NT2/D1 (cell line): ENCODE measurements at regions not wholly inside any gene's neighbourhood (a gene's known extent, or its start where the extent isn't known, plus 50 kb on each side); places are given as distances from the start of the nearest gene placed in this dataset.

Experiments
- DNase-seq: peaks from one replicate; pipeline ENCODE4 v3.0.0-alpha.2; 2011; ENCODE audit warnings: low read depth, low spot score
- H3K27me3 ChIP-seq: 2 replicates; pipeline ENCODE4 v1.6.0; 2011; ENCODE audit warnings: mild to moderate bottlenecking; ENCODE audit not compliant: insufficient read length, insufficient read depth
- H3K36me3 ChIP-seq: 2 replicates; pipeline ENCODE4 v1.6.1; 2011; ENCODE audit warnings: mild to moderate bottlenecking, low read length, mixed read lengths; ENCODE audit not compliant: insufficient read depth, insufficient read length
- H3K4me1 ChIP-seq: 2 replicates; pipeline ENCODE4 v1.5.1; 2011; ENCODE audit not compliant: insufficient read depth, insufficient read length
- H3K4me3 ChIP-seq: 2 replicates; pipeline ENCODE4 v1.5.1; 2011; ENCODE audit warnings: low read depth; ENCODE audit not compliant: insufficient read length
- H3K9ac ChIP-seq: 2 replicates; pipeline ENCODE4 v1.6.0; 2011; ENCODE audit warnings: low read depth; ENCODE audit not compliant: insufficient read length
- H3K9me3 ChIP-seq: 2 replicates; pipeline ENCODE4 v1.5.1; 2011; ENCODE audit warnings: mild to moderate bottlenecking, low read length; ENCODE audit not compliant: insufficient read depth
- SUZ12 ChIP-seq: IDR thresholded peaks from 2 replicates; pipeline ENCODE4 v1.6.1; 2011; ENCODE audit not compliant: insufficient read length, insufficient read depth; ENCODE audit errors: extremely low read depth
- YY1 ChIP-seq: IDR thresholded peaks from 2 replicates; pipeline ENCODE4 v1.6.1; 2011; ENCODE audit not compliant: insufficient read length, insufficient read depth
- ZNF274 ChIP-seq: IDR thresholded peaks from 2 replicates; pipeline ENCODE4 v1.6.1; 2011; ENCODE audit warnings: mild to moderate bottlenecking, low read depth, low read length

- TF ChIP-seq ZNF274: no peak
- TF ChIP-seq YY1: no peak
- no peak for TF ChIP-seq SUZ12
- Histone ChIP-seq H3K4me1 (no peaks in the 10 kb centered on the region), H3K36me3 (no peaks in the 10 kb centered on the region), H3K4me3 (no peak overlapping the region), H3K27me3 (no peaks in the 10 kb centered on the region), H3K9ac (no peak overlapping the region), H3K9me3 (no peaks in the 10 kb centered on the region)
- DNase-seq: no peak
Observed at GRCh38 chr3:6119367-6119766, 741.5 kb upstream of the GRM7 start.

GRCh38 chr3:6120786-6121185 is 740.1 kb upstream of the GRM7 start:
- DNase-seq: no peak
- no peaks in the 10 kb centered on the region for H3K27me3 ChIP-seq

GRCh38 chr3:6124875-6125274 is 736.0 kb upstream of the GRM7 start:
- TF ChIP-seq ZNF274 (no peak), SUZ12 (no peak), YY1 (no peak)
- Histone ChIP-seq H3K9me3 (no peaks in the 10 kb centered on the region; the same call in 1 of the 2 replicates), H3K4me3 (no peak overlapping the region), H3K36me3 (no peaks in the 10 kb centered on the region), H3K9ac (no peak overlapping the region), H3K27me3 (no peaks in the 10 kb centered on the region), H3K4me1 (no peaks in the 10 kb centered on the region)
- no peak for DNase-seq

More at GRCh38 chr3:6120786-6121185, 740.1 kb upstream of the GRM7 start:
- H3K4me3 ChIP-seq: no peak overlapping the region
- no peaks in the 10 kb centered on the region for H3K9me3 ChIP-seq
- no peak for TF ChIP-seq YY1
- no peaks in the 10 kb centered on the region for H3K36me3 ChIP-seq
- H3K9ac ChIP-seq: no peak overlapping the region
- no peaks in the 10 kb centered on the region for H3K4me1 ChIP-seq

- H3K27me3 ChIP-seq: no peaks in the 10 kb centered on the region
- H3K4me3 ChIP-seq: no peak overlapping the region
- TF ChIP-seq SUZ12 (no peak), ZNF274 (no peak)
- no peak overlapping the region for H3K9ac ChIP-seq
- H3K4me1 ChIP-seq: no peaks in the 10 kb centered on the region
- DNase-seq: peak; percentile 6
- no peaks in the 10 kb centered on the region; the same call in 1 of the 2 replicates for H3K9me3 ChIP-seq
- H3K36me3 ChIP-seq: no peaks in the 10 kb centered on the region
Observed at GRCh38 chr3:6125520-6125919, 735.4 kb upstream of the GRM7 start.

- Histone ChIP-seq H3K4me1 (no peaks in the 10 kb centered on the region), H3K9me3 (no peaks in the 10 kb centered on the region), H3K4me3 (no peak overlapping the region), H3K27me3 (no peaks in the 10 kb centered on the region), H3K36me3 (no peaks in the 10 kb centered on the region), H3K9ac (no peak overlapping the region)
- DNase-seq: no peak
- TF ChIP-seq SUZ12 (no peak), YY1 (no peak), ZNF274 (no peak)
Observed at GRCh38 chr3:6132684-6133432, 728.1 kb upstream of the GRM7 start.

GRCh38 chr3:6142707-6143106 is 718.2 kb upstream of the GRM7 start:
- no peak overlapping the region for H3K9ac ChIP-seq
- DNase-seq: no peak
- H3K27me3 ChIP-seq: no peaks in the 10 kb centered on the region
- no peaks in the 10 kb centered on the region for H3K36me3 ChIP-seq
- H3K4me3 ChIP-seq: no peak overlapping the region
- H3K9me3 ChIP-seq: no peaks in the 10 kb centered on the region
- TF ChIP-seq ZNF274 (no peak), YY1 (no peak), SUZ12 (no peak)
- H3K4me1 ChIP-seq: no peaks in the 10 kb centered on the region

- H3K4me1 ChIP-seq: no peaks in the 10 kb centered on the region
- H3K9ac ChIP-seq: no peak overlapping the region
- no peaks in the 10 kb centered on the region for H3K27me3 ChIP-seq
- no peak for DNase-seq
- H3K4me3 ChIP-seq: no peak overlapping the region
- H3K36me3 ChIP-seq: no peaks in the 10 kb centered on the region
- no peaks in the 10 kb centered on the region for H3K9me3 ChIP-seq
- TF ChIP-seq ZNF274: no peak
- no peak for TF ChIP-seq YY1
- no peak for TF ChIP-seq SUZ12
Observed at GRCh38 chr3:6147883-6148282, 713.0 kb upstream of the GRM7 start.

GRCh38 chr3:6155650-6156338 is 705.1 kb upstream of the GRM7 start:
- no peaks in the 10 kb centered on the region for H3K4me1 ChIP-seq
- no peaks in the 10 kb centered on the region for H3K9me3 ChIP-seq
- H3K4me3 ChIP-seq: no peak overlapping the region
- no peaks in the 10 kb centered on the region for H3K36me3 ChIP-seq
- TF ChIP-seq ZNF274 (no peak), YY1 (no peak), SUZ12 (no peak)
- H3K27me3 ChIP-seq: no peaks in the 10 kb centered on the region
- H3K9ac ChIP-seq: no peak overlapping the region
- no peak for DNase-seq
